HEK293T (cell line): ENCODE measurements at regions not wholly inside any gene's neighbourhood (a gene's known extent, or its start where the extent isn't known, plus 50 kb on each side); places are given as distances from the start of the nearest gene placed in this dataset.

Source experiments
- BHLHE40 ChIP-seq: fragments of 450-650 bp; IDR thresholded peaks from 2 replicates; pipeline ENCODE4 v1.6.1; 2016; ENCODE audit warnings: mild to moderate bottlenecking, moderate library complexity, borderline replicate concordance
- CTBP1 ChIP-seq: fragments of 450-650 bp; IDR thresholded peaks from 2 replicates; pipeline ENCODE4 v1.6.1; 2016; ENCODE audit warnings: borderline replicate concordance
- ELF4 ChIP-seq: fragments of 450-650 bp; IDR thresholded peaks from 2 replicates; pipeline ENCODE4 v1.6.1; 2017; ENCODE audit warnings: antibody characterized with exemption
- FOXA1 ChIP-seq: fragments of 450-650 bp; IDR thresholded peaks from 2 replicates; pipeline ENCODE4 v1.6.1; 2016; ENCODE audit warnings: mild to moderate bottlenecking
- FOXK2 ChIP-seq: fragments of 450-650 bp; IDR thresholded peaks from 2 replicates; pipeline ENCODE4 v1.6.1; 2016; ENCODE audit warnings: mild to moderate bottlenecking
- FOXM1 ChIP-seq: fragments of 450-650 bp; IDR thresholded peaks from 2 replicates; pipeline ENCODE4 v1.6.1; 2017; ENCODE audit warnings: mild to moderate bottlenecking, borderline replicate concordance
- SP1 ChIP-seq: fragments of 450-650 bp; IDR thresholded peaks from 2 replicates; pipeline ENCODE4 v1.6.1; 2017
- SUZ12 ChIP-seq: fragments of 450-650 bp; IDR thresholded peaks from 2 replicates; pipeline ENCODE4 v1.6.1; 2016; ENCODE audit warnings: mild to moderate bottlenecking
- ZNF384 ChIP-seq: fragments of 450-650 bp; IDR thresholded peaks from 2 replicates; pipeline ENCODE4 v1.6.1; 2016
- TF ChIP-seq, protein P1 (sequence below): fragments of 450-650 bp; IDR thresholded peaks from 2 replicates; pipeline ENCODE4 v1.6.1; 2016

DNA sequence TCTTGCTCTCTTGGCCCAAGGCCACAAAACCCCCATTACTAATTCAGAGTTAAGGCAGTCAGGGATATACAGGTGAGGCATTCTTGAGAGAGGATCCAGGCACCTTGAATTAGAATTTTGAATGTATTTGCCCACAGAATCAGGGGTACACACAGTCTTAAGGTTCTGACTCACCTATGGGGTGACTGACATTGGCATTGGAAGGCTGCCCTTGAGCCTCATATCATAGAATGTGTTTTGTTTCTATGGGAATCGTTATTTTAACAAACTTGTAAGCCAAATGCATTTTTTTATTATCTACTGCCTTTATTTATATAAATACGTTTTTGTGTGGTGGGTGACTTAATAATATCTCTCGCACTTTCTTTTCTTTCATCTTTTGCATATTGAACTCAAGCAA, 218.6 kb upstream of the CITED2 start:
- TF ChIP-seq, protein P1, sequence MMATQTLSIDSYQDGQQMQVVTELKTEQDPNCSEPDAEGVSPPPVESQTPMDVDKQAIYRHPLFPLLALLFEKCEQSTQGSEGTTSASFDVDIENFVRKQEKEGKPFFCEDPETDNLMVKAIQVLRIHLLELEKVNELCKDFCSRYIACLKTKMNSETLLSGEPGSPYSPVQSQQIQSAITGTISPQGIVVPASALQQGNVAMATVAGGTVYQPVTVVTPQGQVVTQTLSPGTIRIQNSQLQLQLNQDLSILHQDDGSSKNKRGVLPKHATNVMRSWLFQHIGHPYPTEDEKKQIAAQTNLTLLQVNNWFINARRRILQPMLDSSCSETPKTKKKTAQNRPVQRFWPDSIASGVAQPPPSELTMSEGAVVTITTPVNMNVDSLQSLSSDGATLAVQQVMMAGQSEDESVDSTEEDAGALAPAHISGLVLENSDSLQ: no peak
- TF ChIP-seq BHLHE40: no peak
- TF ChIP-seq CTBP1: no peak
- no peak for TF ChIP-seq FOXK2
- TF ChIP-seq ELF4: no peak
- TF ChIP-seq SP1: no peak
- no peak for TF ChIP-seq FOXM1
- TF ChIP-seq ZNF384: no peak
- no peak for TF ChIP-seq SUZ12
- no peak for TF ChIP-seq FOXA1
